HG02852 (cell line): ENCODE measurements at regions not wholly inside any gene's neighbourhood (a gene's known extent, or its start where the extent isn't known, plus 50 kb on each side); places are given as distances from the start of the nearest gene placed in this dataset.

Source experiments
- ATAC-seq: cut with Tn5 transposase; IDR thresholded peaks from one replicate; pipeline ENCODE4 v1.9.1; 2021; ENCODE audit warnings: mild to moderate bottlenecking, moderate library complexity; ENCODE audit not compliant: unreplicated experiment

DNA sequence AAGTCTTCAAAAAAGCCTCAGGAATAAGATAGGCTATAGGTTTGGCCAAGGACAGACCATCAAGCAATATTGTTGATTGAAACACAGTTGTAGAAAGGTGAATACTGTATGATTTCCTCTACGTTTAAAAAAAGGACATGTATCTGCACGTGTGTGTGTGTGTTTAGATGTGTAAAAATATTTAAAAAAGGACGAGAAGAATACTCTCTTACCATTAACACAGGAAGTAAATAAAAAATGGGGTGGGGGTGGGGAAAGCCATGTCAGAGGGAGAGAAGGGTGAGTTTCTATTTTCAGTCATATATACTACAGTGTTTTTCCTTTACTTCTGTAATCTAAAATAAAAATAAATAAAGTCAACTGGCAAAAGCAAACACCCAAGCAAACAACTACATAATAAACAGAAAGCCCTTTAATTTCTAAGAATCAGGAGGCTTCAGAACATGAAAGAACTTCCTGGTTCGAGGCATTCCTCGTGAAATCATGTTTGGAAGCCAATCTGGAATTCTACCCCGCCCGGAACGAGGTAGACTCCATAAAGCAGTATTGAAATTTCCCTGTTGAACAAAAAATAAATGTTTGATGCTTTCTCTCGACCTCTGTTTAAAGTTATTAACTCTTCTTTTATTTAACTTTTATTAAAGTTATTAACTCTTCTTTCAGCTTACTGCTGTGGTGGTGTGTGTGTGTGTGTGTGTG is 158.1 kb upstream of the ZNF217 start:
- peak; percentile 5 for ATAC-seq

DNA sequence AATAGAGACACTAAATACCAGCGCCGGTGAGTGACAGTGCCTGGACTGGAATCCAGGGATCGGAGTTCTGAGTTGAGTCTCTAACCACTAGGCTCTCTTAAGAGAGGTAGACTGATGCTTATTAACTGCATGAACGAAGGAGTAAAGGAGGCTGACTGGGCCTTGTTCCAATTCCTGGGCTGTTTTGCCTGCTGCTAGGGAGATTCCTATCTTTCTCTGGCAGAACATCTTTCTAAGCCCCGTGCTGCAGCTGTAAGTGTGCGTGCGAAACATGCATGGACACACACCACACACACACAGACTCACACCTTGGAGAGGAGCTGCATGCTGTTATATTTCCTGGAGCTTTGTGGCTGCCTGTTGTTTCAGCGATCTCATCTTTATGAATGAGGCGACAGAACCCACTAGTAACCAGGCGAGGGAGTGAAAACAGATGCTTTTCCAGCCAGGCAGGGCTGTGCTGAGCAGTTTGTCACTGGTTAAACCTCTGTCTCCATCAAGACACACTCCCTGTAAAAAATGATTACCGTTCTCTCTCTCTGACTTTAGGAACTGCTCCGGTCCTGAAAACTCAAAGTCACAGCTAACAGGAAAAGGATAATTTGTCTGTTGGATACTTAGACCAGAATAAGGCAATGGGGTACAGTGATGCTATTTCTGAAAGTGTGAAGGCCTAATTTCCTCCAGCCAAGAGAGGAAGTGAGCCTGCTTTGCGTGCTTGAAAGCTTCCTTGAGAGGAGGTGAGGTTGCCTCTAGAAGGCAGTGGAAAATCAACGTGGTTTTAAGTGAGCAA is 157.4 kb upstream of the ZNF217 start:
- peak; percentile 75 for ATAC-seq

DNA sequence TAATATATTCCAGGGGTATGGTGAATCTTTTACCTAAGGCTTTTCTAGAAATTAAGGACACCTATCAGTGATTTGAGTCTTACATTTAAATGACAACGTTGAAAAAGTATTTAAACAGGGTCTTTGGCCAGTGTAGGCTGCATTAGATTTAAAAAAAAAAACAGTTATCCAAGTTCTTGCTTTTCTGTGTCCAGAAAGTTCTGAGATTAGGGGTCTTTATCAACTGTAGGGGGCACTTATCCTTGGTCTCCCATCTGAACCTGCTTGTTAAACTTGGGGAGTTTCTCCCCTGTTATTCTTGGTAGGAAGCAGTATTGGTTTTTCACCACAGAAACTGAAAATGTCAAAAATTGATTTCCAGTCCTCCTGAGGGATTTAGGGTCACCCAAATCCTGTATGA is 155.9 kb upstream of the ZNF217 start:
- no peak for ATAC-seq

DNA sequence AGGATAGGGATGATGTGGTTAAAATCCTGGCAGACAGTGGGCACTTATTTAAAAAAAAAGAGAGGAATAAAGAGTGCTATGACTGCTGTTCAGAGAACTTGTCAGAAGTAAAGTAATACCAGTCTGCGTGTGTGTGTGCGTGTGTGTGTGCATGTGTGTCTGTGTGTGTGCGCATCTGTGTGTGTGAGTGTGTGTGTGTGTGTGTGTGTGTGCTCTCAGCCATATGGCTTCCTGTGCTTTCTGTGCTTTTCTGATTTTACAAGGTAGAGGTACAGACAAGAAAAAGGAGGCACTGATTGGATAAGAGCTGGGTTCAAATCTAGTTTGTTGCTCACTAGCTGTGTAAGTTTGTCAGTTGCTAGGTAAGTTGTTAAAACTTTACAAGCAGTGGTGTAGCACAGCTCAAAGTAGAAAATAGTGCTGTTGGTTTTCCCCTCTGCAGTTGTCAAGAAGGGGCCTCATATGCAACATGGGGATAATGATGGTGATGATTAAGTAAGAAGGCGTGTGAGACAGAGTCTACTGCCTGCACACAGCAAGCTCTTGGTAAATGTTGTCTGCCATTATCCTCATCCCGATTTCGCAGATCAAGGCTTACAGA is 155.3 kb upstream of the ZNF217 start:
- ATAC-seq: no peak

DNA sequence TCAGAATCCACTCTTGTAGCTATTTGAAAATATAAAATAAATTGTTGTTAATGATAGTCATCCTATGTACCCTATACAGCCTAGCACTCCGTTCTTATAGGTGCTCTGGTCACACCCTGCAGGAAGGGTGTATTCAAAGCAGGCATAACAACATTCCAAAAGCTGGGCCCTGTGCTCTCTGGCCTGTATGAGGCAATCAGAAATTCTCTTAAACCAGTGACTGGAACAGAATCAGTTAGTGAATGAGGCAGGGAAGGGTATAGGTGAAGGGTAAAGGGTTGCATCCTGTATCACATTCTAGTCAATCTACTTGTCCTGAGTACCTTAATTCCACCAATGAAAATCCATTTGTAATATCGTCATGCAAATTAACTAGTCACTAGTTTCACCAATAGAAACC is 154.5 kb upstream of the ZNF217 start:
- no peak for ATAC-seq

DNA sequence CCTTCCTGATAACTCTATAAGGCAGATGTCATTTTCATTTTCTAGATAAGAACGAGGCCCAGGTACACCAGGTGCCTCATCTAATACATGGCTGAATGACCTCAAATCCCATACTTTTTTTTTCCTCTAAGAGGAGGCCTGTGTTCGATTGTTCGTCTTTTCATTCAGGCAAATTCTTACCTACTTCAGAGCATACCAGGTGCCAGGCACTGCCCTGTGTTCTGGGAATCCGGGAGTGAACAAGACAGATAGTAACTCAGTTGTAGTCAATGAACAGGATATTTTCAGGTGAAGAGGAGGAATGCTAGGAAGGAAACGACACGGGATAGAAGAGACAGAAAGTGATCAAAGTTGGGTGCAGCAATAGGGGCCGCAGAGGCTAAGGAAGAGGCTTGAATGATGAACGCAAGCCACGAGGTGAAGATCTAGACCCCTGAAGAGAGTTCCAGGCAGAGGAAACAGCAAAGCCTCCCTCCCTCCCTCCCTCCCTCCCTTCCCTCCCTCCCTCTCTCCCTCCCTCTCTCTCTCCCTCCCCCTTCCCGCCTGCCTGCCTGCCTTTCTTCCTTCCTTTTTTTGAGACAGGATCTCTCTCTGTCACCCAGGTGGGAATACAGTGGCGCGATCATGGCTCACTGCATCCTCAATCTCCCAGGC is 150.1 kb upstream of the ZNF217 start:
- ATAC-seq: no peak

DNA sequence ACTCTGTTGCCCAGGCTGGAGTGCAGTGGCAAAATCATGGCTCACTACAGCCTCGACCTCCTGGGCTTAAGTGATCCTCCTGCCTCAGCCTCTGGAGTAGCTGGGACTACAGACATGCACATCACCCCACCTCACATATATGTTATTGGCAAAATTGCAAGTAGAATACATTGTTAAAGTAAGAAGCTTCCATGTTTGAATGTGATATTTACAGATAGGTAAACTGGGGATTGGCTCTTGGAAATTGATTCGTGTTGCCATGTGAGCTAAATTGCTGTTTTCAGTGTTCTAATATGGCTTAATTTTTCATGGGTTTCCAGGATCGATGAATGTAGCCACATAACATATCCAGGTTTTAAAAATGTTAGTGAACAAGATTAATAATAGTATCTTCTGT is 149.0 kb upstream of the ZNF217 start:
- no peak for ATAC-seq

DNA sequence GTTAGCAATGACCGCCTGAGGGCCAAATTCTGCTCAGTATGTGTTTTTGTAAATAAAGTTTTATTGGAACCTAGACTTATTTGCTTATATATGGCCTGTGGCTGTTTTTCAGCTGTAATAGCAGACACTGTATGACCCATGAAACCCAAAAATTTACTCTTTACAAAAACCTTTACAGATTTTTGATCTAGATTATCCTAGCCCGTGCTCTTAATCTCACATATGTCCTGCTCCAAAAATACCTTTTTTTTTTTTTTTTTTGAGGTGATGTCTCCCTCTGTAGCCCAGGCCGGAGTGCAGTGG is 148.0 kb upstream of the ZNF217 start:
- no peak for ATAC-seq

DNA sequence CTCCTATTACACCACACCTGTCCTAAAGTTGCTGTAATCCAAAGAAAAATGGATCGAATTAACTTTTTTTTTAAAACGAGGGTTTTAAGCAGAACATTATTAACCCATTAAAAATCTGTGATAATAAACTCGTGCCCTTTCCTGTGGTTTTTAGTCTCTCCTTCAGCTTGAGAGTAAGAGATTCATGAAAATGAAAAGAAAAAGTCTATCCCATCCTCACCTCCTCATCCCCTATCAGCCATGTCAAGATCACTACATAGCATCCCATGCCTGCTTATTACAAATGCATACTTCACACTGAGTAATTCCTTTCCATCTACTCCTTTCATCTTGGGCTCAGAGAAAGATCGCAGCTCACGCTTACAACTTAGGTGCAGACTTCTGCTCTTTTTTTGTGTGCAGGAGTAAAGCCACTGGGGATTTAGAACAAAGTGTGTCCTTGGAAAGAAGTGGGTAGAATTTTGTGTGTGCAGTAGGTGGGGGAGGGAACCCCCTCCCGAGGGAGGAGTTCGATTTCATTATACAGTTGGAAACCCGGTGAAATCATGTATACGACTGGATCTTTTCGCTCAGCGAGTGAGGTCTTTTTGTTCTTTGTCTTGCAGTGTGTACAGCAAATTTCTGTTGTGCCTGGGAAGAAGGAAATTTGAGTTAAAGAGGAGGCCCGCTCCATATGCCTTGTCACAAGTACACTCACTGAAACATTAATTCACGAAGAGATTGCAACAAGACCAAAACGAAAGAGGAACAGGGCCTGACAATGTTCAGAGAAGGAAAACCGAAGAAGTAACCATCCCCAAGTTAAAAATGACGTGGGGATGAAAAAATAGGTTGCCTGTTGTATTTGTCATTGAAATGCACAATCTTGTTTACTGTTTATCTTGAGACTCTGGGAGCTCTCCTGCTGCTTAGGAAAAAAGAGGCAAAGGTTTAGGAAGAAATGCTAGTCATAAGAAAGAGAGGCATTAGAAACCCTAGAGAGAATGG is 146.5 kb upstream of the ZNF217 start:
- ATAC-seq: no peak

DNA sequence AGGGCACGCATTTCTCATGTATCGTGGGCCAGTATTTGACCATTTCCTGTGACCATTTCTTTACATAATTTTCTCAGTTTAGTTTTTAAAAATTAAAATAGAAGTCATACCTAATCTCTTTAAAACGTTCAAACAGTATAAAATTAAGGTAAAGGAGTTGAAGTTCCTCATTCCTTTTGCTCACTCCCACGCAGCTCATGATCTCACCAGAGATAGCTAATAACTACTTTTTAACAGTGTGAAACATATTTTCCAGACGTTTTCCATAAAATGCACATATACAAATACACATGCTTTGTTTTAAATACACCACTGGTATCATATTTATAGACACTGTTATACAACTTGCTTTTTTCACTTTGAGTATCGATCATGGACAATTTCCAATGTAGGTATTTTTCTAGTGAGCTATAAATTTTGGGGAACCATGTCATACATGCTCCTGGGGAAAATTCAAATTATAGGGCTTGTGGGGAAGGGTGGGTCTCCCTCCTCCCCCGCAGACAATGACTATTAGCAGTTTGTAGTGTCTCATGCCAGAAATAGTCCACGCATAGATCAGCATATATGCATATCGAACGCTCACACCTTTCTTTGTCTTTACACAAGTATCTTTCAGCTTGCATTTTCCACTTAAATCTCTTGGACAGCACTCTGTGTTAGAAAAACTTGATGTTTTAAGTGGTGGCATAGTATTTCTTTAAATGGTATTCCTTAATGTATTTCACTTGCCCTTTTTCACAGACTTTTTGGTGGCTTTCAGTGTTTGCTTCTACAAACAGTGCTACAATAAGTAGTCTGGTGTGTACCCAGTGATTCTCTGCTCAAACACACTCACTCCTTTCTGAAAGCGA is 145.5 kb upstream of the ZNF217 start:
- ATAC-seq: no peak

DNA sequence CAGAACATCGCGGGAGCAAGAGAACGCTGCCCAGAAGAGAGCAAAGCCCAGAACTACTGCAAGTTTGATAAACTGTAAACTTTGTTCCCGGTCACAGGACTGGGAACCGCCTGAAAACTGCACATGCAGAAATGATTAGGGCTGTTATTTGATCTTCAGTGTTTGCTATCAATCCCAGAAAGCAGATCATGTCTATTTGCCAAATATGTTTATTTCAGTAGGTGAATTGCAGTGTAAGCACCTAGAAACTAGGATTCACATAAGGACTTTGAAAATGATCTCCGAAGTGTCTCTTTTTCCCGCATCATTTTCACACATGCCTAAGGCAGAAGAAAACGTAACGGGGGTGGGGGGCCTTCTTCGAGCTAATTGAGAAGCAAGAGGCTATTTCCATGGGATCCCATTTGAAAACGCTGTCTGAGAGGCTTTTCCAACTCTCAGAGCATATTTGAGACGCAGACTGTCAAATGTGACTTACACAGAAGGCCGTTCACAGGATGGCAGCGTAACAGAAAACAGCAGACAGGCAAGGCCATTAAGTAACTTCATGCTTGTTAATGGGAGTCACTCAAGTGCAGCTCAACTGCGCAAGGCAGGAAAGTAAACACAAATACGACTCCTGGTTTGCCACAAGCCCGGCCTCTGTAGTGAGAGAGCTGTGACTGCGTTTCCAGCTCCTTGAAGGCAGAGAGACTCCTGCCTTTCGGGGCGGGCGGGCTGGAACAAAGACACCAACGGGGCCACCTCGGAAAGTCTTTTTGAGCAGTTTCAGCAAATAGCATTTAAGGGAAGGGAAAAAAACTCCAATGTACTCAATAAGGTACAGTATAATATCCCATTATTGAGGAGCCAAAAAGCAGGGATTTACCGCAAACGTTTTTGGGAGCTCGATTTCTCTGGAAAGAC is 144.7 kb upstream of the ZNF217 start:
- ATAC-seq: no peak

DNA sequence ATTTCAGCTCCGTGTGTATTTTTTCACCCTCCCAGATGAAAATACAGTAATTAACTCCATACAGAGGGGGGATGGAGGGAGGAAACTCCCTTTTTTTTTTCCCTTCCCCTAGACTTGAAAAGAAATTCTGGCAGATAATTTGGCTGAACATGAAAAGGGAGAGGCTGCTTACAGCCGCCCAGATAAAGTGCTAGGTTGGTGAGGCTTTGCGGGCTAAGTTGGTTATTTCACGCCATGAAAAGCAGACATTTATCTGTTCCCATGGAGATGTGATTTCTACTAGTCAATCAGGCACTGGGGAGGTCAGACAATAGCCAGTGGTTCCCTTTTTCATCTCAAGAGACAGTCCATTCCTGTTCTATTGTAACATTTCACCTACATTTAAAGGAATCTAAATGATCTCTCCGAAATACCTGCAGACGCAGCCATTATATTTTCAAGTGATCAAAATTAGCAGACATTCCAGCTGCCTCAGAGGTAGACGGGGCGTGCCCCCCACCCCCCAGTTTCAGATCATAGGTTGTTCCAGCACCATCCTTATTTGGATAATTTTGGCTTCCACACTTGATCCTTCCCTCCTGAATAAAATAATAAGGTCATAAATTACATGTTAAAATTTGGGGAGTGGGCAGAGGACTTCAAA is 143.9 kb upstream of the ZNF217 start:
- ATAC-seq: no peak

DNA sequence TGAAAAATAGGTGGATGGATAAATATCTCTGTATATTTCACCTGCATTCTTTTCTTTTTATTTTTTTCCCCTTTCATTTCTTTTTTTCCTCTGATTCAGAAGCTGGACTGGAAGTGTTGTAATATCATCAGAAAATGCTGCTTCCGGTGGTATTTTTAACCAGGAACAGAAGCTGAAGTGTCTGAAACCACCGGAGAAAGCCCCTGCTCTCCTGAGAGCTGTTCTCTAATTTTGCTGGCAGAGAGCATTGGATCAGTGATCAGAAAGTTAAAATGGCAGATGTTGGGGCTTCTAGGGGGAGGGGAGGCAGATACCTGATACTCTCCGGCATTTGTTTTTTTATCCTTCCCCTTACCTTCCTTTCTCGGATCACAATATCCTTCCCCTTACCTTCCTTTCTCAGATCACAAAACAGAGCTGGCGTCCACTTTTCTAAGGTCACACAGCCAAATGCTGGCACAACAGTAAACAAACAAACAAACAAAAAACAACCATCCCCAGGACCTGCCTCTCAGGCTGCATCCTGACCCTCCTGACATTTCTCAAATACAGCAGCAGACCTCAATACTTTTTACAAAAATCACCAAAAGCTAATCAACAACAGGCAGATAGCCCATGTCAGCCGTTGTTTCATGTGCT is 143.2 kb upstream of the ZNF217 start:
- ATAC-seq: no peak

DNA sequence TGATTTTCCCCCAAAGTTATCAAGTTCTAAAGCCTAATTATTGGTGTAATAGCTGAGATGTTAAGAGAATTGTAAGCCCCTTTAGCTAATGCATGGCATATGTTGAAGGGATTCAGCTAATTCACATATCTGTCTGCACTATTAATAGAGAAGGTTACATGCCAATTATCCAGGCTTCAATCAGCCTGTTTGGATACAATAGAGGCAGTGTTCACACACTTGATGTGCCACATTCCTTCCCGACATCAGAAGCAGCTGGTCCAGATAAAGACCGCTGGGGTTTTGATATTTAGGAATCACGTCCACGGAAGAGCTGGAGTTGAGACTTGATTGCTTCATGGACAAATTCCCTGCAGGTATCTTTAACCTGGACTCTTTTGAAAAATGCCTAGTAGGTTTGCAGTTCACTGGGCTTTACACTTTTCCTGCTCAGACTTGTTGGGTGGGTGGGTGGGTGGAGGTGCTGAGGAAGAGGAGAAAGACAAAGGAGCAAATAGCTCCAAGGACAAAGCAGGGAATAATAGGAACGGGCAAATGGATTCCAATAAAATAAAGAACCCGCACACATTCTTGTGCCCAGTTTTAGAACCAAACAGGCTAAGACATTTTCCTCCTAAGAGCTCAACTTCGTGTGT is 142.6 kb upstream of the ZNF217 start:
- no peak for ATAC-seq

DNA sequence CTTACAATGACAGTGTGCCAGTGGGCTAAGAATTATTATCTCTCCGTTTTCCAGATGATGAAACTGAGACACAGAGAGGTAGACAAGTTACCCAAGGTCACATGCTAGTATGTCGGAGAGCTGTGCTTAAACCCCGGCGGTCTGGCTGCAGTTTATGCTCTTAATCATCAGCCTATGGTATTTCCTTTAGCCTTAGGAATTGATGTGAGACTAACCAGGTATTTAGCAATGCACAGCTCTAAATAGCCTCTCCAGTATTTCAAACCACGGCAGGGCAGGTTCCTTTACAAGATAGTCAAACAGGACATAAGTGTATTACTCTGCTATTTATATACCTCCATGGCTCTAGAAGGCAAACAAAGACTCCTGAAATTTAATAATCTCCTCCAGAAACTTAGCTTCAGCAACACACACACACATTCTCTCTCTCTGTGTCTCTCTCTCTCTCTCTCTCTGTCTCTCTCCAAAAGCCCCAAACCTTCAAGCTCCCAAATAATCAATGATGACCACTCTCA is 142.0 kb upstream of the ZNF217 start:
- ATAC-seq: no peak

DNA sequence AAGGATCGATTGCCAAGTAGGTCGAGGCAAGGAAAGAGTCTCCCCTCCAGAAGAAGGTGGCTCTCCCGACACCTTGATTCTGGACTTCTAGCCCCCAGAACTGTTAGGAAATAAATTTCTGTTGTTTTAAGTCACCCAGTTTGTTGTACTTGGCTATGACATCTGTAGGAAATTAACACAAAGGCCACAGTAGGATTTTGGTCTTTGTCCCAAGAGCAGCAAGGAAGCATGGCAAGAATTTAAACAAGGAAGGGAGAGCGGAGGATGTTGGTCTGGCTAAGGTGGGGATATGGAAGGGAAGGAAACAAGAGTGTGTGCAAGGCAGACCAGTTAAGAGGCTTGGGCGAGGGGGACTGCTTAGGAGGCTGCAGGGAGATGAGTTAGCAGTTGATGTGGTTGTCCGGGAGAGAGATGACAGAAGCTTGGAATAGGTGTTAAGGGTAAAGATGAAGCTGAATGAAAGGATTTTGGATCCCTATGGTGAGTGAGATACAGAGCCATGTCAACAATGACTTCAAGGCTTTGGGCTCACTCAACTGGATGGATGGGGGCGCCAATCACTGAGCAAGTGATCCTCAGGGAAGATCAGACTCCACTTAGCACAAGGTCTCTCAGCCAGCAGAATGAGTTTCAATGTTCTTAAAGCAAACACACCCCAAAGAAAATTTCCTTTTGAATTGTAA is 140.5 kb upstream of the ZNF217 start:
- no peak for ATAC-seq
